ENCODE measurements at regions not wholly inside any gene's neighbourhood (a gene's known extent, or its start where the extent isn't known, plus 50 kb on each side); places are given as distances from the start of the nearest gene placed in this dataset.
A peak's percentile ranks its signal among the peaks of the same experiment; 100 is the strongest.

DNA sequence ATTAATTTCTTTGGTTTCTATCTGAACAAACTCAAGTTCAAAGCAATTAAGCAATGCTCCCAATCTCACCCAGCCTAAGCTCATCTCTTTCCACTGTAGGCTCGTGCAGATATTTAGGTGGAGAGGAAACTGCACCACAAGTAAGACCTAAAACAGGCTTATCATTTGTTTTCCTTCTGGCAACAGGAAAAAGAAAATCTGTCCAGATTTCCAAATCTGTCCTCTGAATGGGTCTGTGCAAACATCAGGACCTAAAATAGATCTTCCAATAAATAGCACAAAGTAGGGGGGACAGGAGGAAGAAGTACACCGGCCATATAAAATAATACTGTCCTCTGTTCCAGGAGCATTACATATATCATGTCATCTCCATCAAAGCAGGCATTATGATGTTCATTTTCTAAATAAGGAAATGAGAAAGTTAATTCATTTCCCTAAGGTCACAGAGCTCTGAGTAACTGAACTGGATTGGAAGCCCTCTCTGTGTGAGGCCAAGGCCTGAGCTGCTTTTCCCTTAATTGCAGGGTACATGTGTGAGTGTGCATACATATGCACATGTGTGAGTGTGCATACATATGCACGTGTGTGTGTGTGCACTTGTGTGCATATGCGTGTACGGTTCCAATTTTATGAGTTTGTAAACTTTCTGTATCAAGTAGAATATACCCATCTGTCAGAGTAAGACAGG lies 92.8 kb upstream of the PARD3 start:
- no peak for DNase-seq
- TF ChIP-seq, protein P1, sequence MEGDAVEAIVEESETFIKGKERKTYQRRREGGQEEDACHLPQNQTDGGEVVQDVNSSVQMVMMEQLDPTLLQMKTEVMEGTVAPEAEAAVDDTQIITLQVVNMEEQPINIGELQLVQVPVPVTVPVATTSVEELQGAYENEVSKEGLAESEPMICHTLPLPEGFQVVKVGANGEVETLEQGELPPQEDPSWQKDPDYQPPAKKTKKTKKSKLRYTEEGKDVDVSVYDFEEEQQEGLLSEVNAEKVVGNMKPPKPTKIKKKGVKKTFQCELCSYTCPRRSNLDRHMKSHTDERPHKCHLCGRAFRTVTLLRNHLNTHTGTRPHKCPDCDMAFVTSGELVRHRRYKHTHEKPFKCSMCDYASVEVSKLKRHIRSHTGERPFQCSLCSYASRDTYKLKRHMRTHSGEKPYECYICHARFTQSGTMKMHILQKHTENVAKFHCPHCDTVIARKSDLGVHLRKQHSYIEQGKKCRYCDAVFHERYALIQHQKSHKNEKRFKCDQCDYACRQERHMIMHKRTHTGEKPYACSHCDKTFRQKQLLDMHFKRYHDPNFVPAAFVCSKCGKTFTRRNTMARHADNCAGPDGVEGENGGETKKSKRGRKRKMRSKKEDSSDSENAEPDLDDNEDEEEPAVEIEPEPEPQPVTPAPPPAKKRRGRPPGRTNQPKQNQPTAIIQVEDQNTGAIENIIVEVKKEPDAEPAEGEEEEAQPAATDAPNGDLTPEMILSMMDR (IDR thresholded peaks at IDR 0.05) = no peak
- intact Hi-C loops (cut with DNase I) = no loop called here
- Histone ChIP-seq H3K36me3 (no peaks in the 10 kb centered on the region), H3K9me3 (no peaks in the 10 kb centered on the region), H3K27ac (no peak overlapping the region), H3K27me3 (ENCODE audit: low read depth) (no peaks in the 10 kb centered on the region), H3K4me1 (no peaks in the 10 kb centered on the region), H3K4me3 (no peak overlapping the region)
- no peak for ATAC-seq

DNA sequence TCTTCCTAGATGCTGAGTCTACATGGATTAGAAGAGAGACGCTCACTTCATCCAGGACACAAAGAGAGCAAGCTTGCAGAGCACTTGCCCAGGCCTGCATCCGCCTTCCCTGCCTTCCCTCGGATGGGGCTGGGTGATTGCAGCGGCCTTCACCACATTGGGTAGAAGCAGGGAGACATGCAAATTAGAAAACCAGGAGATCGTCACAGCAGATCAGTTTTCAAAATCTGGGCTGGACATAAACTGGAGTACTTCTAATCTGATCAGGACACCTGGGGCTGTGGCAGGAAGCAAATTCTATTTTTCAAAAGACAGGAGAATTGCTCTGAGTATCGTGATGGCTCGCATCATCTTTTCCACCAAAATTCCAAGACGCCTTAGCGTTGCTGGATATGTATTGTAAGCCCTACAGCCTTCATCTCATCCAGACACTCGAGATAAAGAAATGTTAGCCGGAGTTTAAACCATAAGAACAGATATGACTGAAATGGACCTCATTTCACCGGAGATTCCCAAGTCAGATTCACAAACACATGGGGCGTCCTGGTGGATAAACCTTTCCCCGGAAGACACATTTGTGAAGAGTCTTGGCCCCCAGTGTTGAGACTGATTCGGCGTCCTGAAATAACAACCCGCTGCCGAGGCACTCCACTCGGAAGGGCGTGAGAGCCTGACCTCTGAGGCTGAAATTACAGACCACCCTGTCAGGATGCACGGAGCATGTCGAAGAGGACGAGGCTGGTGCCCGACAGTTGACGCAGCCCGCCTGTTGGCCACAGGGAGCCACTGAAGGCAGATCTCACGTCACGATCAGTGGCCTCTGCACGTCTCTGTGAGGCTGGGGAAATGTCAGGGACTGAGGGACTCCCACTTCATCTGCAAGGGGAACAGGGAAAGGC lies 91.2 kb upstream of the PARD3 start:
- H3K27ac ChIP-seq = no peak overlapping the region
- no peaks in the 10 kb centered on the region for H3K9me3 ChIP-seq
- no peaks in the 10 kb centered on the region for H3K4me1 ChIP-seq
- ATAC-seq (peak; percentile 82 to 89), DNase-seq (peak; percentile 59)
- H3K27me3 ChIP-seq (ENCODE audit: low read depth) = no peaks in the 10 kb centered on the region
- intact Hi-C loops (cut with DNase I) = no loop called here
- H3K4me3 ChIP-seq = peak overlapping the region; percentile 6
- TF ChIP-seq, protein P1 (IDR thresholded peaks at IDR 0.05) = no peak
- H3K36me3 ChIP-seq = no peaks in the 10 kb centered on the region

DNA sequence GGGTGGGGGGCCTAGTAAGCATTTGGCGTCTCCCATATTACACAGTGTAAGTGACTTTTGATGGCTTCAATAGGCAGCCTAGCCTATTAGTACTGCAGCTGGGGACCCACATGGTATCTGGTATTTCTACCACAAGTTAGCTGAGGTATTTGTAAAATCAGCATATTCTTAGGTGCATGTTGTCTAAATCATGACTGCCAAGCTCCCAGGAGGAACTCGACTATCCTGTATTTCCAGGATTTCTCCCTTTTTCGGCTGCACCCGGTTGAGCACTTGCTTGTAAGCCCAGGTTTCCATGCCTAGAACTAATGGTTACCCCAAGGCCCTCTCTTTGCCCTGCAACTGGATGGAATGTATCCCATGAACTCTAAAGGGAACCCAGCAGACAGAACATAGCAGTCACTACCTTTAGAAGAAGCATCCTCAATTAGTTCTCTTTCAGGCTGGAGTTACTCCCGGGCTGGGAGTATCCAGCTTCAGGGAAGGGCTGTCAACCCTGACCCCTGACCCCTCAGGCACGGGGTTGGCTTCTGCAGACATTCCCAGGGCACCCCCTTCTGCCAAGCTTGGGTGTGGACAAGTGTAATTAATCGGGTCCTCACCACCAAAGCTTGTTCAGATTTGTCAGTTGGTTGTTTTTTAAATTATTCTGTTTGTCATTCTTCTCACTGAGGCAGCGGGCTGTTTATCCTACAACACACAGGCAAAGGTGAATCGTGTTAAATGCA lies 90.3 kb upstream of the PARD3 start:
- ATAC-seq (no peak), DNase-seq (no peak)
- TF ChIP-seq, protein P1 (IDR thresholded peaks at IDR 0.05) = no peak
- Histone ChIP-seq H3K27ac (no peak overlapping the region), H3K4me1 (no peaks in the 10 kb centered on the region), H3K36me3 (no peaks in the 10 kb centered on the region), H3K4me3 (no peak overlapping the region), H3K27me3 (ENCODE audit: low read depth) (no peaks in the 10 kb centered on the region), H3K9me3 (no peaks in the 10 kb centered on the region)
- intact Hi-C loops (cut with DNase I) = no loop called here

DNA sequence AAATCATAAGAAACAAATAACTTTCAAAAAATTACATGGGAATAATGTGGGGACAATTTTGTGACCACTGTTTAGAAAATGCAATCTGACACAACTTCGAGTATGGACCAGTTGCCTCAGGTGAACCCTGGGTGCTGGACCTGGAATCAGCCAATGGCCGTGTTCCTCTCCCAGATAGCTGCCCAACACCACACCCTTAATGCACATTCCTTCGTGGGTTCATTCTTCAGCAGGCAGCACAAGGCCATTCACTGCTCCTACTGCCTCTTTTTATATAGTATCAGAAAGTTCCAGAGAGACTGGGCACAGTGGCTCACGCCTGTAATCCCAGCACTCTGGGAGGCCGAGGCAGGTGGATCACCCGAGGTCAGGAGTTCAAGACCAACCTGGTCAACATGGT lies 89.1 kb upstream of the PARD3 start:
- Histone ChIP-seq H3K9me3 (no peaks in the 10 kb centered on the region), H3K4me1 (no peaks in the 10 kb centered on the region), H3K27me3 (ENCODE audit: low read depth) (no peaks in the 10 kb centered on the region), H3K4me3 (no peak overlapping the region), H3K36me3 (no peaks in the 10 kb centered on the region), H3K27ac (no peak overlapping the region)
- DNase-seq (no peak), ATAC-seq (no peak)
- intact Hi-C loops (cut with DNase I) = no loop called here
- TF ChIP-seq, protein P1 (IDR thresholded peaks at IDR 0.05) = no peak

DNA sequence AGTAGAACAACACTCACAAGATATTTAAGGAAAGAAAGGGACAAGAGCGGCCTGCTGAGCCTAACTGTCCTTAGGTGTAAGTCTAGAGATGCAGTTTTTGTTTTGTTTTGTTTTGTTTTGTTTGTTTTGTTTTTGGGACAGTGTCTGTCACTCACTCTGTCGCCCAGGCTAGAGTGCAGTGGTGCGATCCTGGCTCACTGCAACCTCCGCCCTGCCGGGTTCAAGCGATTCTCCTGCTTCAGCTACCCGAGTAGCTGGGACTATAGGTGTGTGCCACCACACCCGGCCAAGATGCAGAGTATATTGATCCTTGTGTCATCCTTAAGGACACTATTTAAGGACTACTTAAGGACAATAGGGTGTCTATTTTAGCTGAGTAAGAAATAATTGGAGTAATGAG lies 84.1 kb upstream of the PARD3 start:
- Histone ChIP-seq H3K4me3 (no peak overlapping the region), H3K27me3 (ENCODE audit: low read depth) (no peaks in the 10 kb centered on the region), H3K27ac (no peak overlapping the region), H3K4me1 (no peaks in the 10 kb centered on the region), H3K9me3 (no peaks in the 10 kb centered on the region), H3K36me3 (no peaks in the 10 kb centered on the region)
- DNase-seq = no peak
- ATAC-seq = no peak
- intact Hi-C loops (cut with DNase I) = no loop called here
- TF ChIP-seq, protein P1 (IDR thresholded peaks at IDR 0.05) = no peak
